A549 (cell line): ENCODE measurements at regions not wholly inside any gene's neighbourhood (a gene's known extent, or its start where the extent isn't known, plus 50 kb on each side); places are given as distances from the start of the nearest gene placed in this dataset.

Experiments
- BHLHE40 ChIP-seq: IDR thresholded peaks from 2 replicates; pipeline ENCODE4 v1.6.1; 2012; ENCODE audit warnings: low read depth, low read length, inconsistent platforms
- EP300 ChIP-seq, 2 experiments: fragments of >200 bp; sonication (Bioruptor Twin); formaldehyde crosslinking; IDR thresholded peaks; 2 replicates in 1 of 2; 3 replicates in 1 of 2; pipeline ENCODE4 v1.6.1; 2016 to 2017
- POLR2A ChIP-seq: IDR thresholded peaks from 2 replicates; pipeline ENCODE4 v1.6.1; 2012; ENCODE audit warnings: mild to moderate bottlenecking, low read length
- RAD21 ChIP-seq, 2 experiments: fragments of >200 bp in 1 of 2; sonication (Bioruptor Twin) in 1 of 2; formaldehyde crosslinking in 1 of 2; IDR thresholded peaks in 1 of 2; conservative IDR thresholded peaks in 1 of 2; 2 replicates in 1 of 2; 3 replicates in 1 of 2; pipeline ENCODE4 v1.6.1; 2012 to 2018; ENCODE audit warnings: inconsistent platforms in 1 of 2
- TF ChIP-seq, protein P1 (sequence below): fragments of 150-350 bp; IDR thresholded peaks from 2 replicates; pipeline ENCODE4 v1.6.1; 2014; ENCODE audit warnings: low read depth, mild to moderate bottlenecking, low read length
- TF ChIP-seq, protein P2 (sequence below): fragments of >200 bp; sonication (Bioruptor Twin); formaldehyde crosslinking; IDR thresholded peaks from 3 replicates; pipeline ENCODE4 v1.5.1; 2016
- TF ChIP-seq, protein P3 (sequence below): fragments of >200 bp; sonication (Bioruptor Twin); formaldehyde crosslinking; IDR thresholded peaks from 3 replicates; pipeline ENCODE4 v1.6.1; 2016

DNA sequence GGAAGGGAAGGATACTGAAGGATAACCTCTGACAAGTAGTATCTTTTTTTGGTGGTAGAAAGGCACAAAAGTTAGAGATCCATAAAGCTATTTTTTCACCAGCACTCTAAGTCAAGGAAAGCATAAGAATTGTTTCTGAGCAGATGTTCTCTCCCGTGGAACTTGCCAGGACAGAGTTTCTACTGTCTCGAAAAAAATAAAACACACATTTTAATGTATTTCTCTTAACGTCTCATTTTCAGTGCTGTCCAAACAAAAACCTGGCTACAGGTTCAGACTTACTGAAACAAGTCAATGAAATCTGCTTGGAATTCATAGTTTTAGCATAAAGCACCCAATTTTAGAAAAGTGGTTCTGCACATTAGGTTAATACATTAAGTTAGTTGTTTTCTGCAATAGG lies 338.3 kb downstream of the LTN1 start:
- TF ChIP-seq RAD21 (conservative IDR thresholded peaks at IDR 0.05 in 1 of 2, IDR thresholded peaks at IDR 0.05 in 1 of 2) (no peak), EP300 (IDR thresholded peaks at IDR 0.05) (no peak), BHLHE40 (no peak), POLR2A (no peak)
- TF ChIP-seq, protein P1, sequence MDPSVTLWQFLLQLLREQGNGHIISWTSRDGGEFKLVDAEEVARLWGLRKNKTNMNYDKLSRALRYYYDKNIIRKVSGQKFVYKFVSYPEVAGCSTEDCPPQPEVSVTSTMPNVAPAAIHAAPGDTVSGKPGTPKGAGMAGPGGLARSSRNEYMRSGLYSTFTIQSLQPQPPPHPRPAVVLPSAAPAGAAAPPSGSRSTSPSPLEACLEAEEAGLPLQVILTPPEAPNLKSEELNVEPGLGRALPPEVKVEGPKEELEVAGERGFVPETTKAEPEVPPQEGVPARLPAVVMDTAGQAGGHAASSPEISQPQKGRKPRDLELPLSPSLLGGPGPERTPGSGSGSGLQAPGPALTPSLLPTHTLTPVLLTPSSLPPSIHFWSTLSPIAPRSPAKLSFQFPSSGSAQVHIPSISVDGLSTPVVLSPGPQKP: no peak
- TF ChIP-seq, protein P2, sequence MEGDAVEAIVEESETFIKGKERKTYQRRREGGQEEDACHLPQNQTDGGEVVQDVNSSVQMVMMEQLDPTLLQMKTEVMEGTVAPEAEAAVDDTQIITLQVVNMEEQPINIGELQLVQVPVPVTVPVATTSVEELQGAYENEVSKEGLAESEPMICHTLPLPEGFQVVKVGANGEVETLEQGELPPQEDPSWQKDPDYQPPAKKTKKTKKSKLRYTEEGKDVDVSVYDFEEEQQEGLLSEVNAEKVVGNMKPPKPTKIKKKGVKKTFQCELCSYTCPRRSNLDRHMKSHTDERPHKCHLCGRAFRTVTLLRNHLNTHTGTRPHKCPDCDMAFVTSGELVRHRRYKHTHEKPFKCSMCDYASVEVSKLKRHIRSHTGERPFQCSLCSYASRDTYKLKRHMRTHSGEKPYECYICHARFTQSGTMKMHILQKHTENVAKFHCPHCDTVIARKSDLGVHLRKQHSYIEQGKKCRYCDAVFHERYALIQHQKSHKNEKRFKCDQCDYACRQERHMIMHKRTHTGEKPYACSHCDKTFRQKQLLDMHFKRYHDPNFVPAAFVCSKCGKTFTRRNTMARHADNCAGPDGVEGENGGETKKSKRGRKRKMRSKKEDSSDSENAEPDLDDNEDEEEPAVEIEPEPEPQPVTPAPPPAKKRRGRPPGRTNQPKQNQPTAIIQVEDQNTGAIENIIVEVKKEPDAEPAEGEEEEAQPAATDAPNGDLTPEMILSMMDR: no peak
- TF ChIP-seq, protein P3, sequence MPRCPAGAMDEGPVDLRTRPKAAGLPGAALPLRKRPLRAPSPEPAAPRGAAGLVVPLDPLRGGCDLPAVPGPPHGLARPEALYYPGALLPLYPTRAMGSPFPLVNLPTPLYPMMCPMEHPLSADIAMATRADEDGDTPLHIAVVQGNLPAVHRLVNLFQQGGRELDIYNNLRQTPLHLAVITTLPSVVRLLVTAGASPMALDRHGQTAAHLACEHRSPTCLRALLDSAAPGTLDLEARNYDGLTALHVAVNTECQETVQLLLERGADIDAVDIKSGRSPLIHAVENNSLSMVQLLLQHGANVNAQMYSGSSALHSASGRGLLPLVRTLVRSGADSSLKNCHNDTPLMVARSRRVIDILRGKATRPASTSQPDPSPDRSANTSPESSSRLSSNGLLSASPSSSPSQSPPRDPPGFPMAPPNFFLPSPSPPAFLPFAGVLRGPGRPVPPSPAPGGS: no peak
